ENCODE measurements at regions not wholly inside any gene's neighbourhood (a gene's known extent, or its start where the extent isn't known, plus 50 kb on each side); places are given as distances from the start of the nearest gene placed in this dataset.
"Not testable (repeated sequence)": the region's sequence is repeated elsewhere in the genome, so short reads cannot be mapped to it uniquely, and the experiment has no call there.

DNA sequence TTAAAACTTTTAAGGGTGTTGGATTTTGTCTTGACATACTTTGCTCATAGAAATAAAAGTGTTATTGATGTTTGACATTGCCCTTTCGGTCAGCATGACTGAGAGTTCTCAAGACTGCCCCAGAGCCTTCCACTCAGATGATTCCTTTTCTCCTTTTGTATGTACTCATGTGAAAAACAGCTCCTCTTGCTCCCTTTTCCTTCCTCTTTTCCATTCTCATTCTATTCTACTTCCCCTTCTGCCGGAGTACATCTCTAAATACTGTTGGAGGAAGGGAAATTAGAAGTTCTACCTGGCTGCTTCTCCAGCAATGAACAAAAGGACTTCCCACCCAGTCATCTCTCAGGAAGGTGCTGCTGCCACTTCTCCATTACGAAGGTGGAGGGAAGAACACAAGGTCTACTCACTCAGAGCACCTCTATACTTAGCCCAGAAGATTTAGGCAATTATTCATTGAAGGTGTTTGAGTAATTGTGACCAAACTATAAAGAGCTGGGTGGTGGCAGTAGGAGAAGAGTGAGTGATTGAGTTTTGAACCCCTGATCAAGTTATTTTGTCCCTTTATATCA is 163.8 kb upstream of the MBNL1 start:
- no peak for DNase-seq

DNA sequence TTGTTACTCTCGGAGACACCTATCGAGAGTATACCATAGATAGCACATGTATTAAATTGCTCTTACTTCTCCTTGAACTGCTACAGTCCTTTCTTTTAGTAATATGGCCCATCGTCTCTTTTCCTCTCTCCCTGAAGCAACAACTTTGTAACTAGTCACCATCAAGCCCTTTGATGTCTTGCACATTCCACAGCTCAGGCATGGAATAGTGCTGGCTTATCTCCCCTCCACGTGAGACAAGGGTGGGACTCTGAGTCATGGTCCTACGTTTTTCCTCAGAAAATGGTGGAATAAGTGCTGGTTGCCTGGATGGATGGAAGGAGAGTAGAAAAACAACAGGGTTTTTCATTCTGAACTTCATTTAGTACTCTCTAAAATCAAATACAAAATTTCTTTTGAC is 163.3 kb upstream of the MBNL1 start:
- no peak for DNase-seq

DNA sequence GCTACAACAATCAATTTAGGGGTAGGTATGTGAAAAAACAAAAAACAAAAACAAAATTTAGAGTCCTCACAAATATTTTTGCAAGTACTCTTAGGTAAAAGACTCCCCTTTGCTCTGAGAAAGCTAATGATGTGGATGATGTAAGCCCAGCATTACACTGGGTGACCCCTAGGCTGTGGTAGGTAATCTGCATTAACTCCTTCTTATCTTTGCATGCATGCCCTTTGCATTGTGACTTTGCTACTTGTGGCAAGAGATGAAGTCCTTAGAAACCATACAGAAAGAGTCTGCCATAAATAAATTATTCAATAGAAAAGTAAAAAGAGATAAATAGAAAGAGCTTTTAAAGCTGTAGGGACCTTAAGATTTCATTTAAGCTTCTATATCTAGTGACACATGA is 159.7 kb upstream of the MBNL1 start:
- no peak for DNase-seq

DNA sequence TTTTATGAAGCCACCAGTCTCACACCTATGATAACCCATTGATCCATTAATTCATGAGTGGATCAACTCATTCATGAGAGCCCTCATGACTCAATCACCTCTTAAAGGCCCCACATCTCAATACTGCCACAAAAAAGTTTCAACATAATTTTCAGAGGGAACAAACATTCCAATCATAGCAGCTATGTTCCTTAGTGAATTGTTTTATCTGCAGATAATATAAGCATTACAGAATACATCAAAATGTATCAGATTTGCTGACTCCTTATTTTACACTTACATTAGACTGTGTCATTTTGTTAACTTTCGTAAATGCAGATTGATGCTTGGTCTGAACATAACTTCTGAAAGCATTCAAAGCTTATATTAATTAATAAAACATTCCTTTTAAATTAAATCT is 155.3 kb upstream of the MBNL1 start:
- no peak for DNase-seq

DNA sequence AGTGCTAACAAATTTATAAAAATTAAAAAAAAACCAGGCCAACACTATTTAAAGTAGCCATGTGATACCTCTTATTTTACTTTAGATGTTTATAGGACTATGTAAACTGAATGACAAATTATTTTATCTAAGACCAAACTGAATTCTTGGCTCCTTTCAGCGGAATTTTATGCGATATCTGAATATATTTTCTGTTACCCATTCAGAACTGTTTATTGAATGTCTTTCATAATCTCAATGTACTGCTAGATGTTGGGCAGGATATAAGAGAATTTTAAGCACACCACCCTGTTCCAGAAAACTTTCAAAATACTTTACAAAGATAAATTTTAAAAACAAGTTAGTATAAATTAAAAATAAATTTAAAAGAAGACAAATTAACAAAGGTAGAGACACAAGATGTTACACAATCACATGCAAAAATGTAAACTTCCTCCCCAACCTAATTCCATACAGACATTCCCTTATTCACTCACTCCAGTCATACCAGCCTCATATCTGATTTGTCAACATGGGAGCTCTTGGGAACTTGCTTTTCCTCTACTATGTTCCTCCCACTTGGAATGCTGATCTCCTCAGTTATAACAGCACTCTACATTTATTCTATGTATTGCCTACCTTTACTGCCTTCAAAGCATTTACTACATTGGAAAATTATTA is 154.6 kb upstream of the MBNL1 start:
- no peak for DNase-seq

DNA sequence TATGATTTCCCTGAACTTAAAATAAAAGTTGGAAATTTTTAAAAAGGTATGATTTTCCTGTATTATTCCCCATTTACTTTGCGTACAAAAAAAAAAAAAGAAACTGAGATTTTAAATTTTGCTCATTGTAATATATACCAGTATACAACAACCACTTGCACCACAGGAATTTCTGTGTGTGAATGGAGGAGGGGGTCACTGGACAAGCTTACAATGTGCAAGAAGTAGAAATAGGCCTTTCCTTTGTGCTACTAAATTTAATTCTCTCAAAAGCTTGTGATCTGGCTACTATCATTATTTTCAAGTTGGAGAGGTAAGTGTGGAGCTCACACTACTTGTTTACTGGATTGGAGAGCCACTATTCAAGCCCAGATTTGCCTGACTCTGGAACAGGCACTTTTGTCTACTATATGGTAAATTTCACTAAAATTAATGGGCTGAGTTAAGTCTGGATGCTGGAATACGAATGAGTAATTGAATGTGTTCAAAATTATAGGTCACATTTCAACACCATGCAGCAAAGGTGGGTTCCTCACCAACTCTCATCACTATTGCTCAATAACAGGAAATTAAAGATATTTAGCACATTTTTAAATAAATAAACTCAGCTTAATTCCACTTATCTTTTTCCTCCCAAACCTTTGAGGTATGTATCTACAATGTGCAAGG is 148.0 kb upstream of the MBNL1 start:
- no peak for DNase-seq

DNA sequence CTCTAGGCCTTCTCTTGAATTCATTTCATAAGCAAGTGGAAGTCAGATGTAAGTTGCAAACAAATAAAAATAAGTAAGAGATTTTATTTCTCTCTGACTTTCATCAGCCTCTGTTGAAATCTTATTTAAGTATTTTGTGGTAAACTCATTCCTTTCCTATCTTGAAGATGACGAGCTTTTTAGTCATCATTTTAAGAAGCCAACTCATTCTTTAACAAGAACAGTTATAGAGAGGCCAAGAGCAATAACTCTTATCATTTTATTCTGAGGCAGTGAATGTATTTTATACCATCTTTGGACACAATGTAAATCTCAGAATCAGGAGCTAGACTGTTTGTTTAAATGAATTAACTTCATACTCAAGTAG is 147.5 kb upstream of the MBNL1 start:
- DNase-seq: no peak

DNA sequence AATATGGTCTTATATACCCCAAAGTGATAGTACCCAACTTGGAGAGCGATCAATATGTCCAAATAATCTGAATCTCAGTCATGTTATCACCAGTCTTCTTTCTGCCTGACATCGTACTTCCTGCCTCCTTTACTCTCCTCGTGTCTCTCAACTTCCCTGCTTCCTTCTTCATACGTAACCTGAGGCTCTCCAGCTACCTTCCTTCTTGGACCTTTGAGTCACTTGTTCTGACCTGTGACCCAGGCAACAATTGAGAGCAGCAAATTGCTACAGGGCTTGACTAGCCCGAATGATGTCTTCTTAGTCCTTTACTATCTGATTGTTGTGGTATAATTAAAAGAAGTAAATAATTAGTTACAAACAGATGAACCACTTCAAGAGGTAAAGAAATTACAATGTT is 145.9 kb upstream of the MBNL1 start:
- no peak for DNase-seq

DNA sequence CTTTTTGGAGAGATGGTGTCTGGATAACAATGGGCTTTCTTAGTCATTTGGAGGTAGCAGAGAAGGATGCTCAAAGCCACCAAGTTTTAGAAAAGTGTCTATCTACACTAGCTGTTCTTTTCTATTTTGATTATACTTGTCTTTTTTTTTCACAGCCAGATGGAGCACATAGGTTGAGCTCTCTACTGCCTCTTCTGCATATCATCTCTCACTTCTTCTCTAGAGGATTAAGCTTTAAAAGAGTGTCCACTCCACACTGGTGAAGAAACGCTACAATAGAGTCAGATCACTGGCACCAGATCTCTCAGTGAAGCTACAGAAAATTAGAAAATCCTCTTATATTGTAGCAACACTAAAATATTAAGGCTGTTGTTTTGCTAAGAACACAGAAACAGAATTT is 145.3 kb upstream of the MBNL1 start:
- DNase-seq: no peak

DNA sequence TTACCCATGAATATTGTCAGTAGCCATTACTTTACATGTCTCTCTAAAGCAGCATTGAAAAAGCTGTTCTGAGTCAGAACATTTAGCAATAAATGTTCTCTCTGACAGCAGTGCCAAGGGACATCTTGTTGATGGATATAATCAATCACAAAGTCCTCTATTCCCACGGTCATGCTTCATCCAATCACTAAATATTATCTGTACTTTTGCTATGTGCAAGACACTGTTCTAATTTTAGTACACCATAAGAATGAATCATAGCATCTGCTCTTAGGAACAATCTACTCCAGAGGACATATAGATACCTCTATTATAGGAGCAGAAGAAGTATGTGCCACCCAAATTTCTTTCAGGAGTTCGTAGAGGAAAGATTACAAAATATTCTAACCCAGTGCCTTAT is 142.5 kb upstream of the MBNL1 start:
- DNase-seq: no peak

DNA sequence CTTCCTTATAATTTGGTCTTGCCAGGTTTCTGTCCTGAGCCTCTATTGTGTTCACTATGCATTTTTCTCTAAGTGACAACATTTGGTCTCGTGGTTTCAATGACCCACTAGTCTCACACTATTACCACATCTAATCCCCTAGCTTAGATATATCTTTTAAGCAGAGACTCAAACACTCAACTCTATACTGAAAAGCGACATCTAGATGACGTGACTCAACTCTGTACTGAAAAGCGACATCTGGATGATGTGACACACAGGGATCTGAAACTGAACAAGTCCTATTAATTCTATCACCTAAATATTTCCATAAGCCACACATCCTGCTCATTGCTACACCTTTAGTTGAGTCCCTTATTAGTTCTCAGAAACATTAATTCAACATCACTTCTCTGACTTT is 141.7 kb upstream of the MBNL1 start:
- DNase-seq: no peak

DNA sequence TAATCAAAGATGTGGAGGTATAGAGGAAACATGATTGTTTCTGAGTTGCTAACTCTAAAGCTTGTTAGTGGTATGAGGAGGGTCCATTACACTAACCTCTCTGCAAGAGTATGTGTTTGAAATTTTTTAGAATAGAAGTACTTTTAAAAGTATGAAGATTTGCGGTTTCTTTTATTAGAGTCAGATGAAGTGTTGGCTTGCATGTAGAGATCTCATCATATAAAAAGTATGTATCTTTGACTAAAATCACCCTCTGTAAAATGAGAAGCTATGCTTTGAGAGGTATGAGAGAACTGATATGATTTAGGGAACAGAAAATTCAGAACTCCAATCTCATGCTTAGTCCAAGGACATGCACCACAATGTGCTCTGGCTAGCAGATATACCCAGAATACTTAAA is 140.4 kb upstream of the MBNL1 start:
- no peak for DNase-seq

DNA sequence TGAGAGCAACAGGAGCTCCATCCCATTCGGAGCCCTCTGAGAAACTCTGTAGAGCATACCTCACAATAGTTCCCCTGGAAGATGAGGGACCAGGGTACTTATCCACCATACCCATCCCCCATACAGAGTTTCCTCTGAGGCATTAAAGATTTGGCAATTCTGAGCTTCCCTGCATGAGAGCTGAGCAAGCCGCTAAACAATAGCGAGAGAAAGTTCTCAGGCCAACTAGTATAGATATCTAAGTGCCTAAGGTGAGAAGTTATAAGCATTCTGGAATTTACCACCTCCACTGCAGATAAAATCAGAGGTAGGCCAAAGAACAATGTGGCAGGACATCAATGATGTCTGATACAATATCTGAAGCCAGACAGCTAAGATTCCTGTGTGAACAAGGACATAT is 129.1 kb upstream of the MBNL1 start:
- no peak for DNase-seq

DNA sequence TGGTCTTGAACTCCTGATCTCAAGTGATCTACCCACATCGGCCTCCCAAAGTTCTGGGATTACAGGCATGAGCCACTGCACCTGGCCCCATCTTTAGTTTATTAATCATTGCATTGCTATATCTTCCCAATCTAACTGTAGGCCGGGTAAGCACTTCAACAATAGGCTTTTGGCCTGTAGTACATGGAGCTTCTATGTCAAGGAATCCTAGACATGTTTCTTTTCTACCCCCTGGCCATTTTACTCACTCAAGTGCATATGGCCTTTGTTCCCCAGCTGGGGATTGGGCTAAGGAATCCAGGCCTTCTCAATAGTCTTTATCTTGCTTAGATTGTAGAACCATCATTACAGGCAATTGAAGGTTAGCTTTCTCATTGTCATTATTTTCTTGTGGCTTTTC is 122.3 kb upstream of the MBNL1 start:
- DNase-seq: no peak

DNA sequence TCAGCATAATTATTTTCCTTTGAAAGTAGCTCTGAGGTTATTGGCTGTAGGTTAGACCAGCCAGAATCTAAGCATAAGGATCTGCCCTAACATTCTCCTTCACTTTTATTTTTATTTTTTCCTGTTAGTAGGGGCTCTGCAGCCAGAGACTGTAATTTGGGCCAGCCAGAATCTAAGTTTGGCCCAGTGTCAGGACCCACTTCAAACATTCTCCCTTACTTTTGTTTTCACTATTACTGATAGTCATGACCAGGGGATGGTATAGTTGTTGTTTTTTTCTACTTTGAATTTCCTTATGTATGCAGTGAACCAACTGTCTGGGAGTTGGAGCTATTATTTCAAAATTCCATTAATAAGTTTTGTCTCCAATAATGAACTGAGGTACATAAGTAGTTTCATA is 121.0 kb upstream of the MBNL1 start:
- no peak for DNase-seq

DNA sequence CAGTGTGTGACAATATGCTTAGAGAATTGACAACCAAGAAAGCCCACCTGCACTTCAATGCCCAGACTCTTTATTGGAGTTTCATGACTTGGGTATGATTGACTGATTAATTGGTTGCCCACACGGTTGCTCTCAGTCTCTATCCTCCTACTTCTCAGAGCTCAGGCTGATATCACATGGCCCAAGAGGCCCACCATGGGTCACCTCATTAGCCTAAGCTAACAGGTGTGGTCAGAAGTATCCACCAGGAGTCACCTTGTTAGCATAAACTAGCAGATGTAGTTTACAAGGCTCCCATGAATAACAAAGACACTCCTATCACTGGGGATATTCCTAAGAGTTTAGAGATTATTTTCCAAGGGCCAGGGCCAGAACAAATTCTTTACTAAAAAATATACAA is 120.2 kb upstream of the MBNL1 start:
- DNase-seq: no peak

DNA sequence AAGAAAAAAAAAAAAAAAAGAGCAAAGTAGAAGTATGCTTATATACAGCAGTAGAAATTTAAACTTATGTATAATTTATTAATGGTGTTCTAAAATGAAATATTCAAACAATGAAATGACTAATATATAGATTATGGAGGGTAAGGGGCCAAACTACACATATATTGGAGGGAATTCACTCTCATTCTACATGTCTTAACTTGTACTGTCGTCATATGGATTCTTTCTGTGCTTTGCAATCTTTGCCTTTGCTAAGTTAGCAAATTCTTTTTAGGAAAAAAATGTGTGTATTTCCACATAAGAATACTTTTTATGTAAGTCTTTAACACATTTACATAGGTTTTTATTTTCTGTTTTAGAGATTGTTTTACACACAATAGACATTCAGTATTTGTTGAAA is 118.9 kb upstream of the MBNL1 start:
- DNase-seq: no peak

DNA sequence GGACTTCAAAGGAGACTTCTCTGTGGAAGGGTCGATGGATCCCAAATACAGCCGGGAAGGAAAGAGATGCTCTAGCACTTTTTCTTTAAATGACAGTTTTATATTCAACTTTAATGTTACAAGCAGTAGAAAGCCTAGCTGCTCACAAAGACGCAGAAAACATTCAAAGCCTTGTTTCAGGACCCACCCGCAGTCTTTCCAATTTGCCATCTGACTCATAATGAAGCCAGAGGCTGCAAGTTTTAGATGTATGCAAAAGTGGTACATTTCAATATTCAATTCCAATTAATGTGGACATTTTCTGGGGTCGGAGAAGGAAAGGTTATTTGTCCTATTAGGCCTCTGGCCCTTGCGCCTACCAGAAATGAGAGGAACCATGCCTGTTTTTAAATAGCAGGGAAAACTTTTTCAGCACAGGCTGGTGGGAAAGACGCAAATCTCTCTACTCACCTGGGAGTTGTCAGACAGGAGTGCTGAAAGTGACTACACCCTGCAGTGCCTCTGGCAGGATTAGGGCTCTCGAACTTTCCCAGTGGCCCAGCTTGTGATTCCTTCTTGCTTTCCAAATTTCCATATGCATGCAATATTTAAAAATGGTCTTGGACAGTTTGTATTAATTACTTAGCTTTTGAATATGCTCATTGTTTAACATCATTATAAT is 117.4 kb upstream of the MBNL1 start:
- DNase-seq: no peak

DNA sequence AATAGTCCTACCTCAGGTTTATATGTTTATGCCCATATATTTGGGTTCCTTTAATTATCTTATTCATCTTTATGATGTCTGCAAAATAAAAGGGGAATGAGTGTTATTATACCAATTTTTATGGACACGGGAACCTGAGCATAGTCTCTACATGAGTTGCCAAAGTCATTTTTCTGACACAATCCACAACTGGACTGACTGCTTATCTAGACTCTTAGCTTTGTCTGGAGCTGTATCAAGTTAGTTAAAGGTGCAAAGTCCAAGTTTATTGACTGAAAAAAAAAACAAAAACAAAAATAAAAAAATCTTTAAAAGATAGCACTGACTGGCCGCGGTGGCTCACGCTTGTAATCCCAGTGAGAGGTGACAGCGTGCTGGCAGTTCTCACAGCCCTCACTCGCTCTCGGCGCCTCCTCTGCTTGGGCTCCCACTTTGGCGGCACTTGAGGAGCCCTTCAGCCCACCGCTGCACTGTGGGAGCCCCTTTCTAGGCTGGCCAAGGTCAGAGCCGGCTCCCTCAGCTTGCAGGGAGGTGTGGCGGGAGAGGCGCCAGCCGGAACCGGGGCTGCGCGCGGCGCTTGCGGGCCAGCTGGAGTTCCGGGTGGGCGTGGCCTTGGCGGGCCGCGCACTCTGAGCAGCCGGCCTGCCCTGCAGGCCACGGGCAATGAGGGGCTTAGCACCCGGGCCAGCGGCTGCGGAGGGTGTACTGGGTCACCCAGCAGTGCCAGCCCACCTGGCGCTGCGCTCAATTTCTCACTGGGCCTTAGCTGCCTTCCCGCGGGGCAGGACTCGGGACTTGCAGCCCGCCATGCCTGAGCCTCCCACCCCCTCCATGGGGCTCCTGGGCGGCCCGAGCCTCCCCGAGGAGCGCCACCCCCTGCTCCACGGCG is 116.6 kb upstream of the MBNL1 start:
- DNase-seq: not testable (repeated sequence)

DNA sequence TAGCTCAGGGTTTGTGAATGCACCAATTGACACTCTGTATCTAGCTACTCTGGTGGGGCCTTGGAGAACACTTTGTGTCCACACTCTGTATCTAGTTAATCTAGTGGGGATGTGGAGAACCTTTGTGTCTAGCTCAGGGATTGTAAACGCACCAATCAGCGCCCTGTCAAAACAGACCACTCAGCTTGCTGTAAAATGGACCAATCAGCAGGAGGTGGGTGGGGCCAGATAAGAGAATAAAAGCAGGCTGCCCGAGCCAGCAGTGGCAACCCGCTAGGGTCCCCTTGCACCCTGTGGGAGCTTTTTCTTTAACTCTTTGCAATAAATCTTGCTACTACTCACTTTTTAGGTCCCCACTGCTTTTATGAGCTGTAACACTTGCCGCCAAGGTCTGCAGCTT is 115.6 kb upstream of the MBNL1 start:
- not testable (repeated sequence) for DNase-seq

DNA sequence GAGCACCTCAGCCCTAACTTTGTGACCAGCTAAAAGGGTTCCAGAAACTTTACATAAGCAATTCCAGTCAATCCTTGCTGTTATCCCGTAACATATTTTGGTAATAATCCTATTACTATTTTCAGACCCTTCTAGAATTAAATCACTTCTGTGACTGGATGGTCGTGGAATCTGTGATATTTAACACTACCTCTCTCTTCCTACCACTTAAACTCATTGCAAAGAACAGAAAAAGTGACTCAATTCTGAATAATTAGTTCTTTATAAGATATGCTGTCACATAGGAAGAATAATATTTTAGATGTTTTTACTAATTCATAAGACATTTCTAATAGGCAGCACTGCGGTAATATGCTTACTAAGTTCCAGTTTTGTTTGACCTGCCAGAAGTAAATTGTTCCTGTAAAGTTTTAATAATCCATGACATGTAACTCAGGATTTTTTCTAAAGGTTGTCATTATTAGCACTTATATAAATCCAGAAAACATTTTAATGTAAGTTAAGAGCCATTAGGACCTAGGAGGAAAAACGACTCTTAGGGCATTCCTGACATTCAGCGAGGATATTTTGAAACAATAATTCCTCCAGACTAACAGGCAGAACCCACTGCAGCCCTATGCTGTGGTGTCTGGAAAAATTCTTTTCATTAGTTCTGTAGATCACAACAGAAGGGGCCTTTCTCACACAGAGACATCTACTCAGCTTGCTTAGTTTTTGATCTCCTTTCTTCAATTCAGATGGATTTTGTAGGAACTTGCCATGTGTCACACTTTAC is 113.3 kb upstream of the MBNL1 start:
- no peak for DNase-seq

DNA sequence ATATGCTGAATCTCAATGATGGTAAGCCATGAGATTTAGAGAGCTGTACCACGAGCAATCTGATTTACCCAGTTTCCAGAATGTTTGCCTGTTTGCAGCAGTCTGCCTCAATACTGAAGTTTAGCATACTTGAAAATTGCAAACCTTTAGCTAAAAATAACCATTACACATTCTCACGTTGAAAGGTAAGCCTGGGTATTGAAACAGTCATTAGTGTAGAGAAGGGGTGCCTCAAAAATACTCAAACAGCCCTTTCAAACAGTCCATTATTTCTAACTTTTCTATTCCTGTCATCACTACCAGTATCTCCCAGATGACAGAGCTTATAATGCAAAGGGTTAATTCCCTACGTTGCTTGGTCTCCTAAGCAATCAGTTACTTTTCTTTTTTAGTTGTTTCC is 111.8 kb upstream of the MBNL1 start:
- no peak for DNase-seq

DNA sequence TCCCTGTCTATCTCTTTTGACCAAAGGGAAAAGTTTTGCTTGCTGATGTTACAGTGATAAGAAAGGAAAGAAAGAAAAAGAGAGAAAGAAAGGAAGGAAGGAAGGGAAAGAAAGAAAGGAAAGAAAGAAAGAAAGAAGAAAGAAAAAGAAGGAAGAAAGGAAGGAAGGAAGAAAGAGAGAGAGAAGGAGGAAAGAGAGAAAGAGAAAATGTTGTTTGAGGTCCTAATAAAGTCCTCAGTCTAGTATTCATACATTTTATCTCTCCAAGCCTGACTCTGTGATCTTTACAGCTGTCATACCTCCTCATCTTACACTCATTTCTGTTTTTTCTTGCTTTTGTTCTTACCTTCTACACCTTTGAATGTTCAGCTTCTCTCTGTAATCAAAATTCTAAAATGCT is 111.4 kb upstream of the MBNL1 start:
- no peak for DNase-seq
